ENCODE measurements at regions not wholly inside any gene's neighbourhood (a gene's known extent, or its start where the extent isn't known, plus 50 kb on each side); places are given as distances from the start of the nearest gene placed in this dataset.

DNA sequence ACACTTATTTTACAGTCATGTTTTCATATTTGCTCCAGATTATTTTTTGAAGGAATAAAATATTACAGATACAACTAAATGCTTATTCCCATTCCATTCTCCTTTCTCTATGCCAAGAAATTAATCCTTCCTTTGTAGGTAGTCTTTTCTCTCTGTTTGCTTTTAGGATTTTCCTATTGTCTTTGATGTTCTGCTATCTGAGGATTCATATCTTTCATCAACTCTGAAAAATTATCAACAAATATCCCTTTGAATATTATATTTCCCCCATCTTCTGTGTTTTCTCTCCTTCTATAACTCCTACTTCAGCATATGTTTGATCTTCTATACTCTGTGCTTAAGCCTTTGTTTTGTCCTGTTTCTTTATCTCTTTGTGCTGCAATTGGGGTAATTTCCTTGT lies 260.4 kb upstream of the RBMS1 start:
- no peak for TF ChIP-seq POLR2AphosphoS5 (IDR thresholded peaks at IDR 0.05; ENCODE audit: low read depth, low read length)
- TF ChIP-seq TCF7L2 (IDR thresholded peaks at IDR 0.05; ENCODE audit: low read depth, low read length): no peak
- TF ChIP-seq REST (IDR thresholded peaks at IDR 0.05; ENCODE audit: insufficient read depth in 1 of 2, low read depth in 2 of 2, low read length in 1 of 2): no peak
- no peak for TF ChIP-seq SIN3A (IDR thresholded peaks at IDR 0.05; ENCODE audit: borderline replicate concordance, insufficient read depth, low read depth, low read length)
- TF ChIP-seq, protein P1, sequence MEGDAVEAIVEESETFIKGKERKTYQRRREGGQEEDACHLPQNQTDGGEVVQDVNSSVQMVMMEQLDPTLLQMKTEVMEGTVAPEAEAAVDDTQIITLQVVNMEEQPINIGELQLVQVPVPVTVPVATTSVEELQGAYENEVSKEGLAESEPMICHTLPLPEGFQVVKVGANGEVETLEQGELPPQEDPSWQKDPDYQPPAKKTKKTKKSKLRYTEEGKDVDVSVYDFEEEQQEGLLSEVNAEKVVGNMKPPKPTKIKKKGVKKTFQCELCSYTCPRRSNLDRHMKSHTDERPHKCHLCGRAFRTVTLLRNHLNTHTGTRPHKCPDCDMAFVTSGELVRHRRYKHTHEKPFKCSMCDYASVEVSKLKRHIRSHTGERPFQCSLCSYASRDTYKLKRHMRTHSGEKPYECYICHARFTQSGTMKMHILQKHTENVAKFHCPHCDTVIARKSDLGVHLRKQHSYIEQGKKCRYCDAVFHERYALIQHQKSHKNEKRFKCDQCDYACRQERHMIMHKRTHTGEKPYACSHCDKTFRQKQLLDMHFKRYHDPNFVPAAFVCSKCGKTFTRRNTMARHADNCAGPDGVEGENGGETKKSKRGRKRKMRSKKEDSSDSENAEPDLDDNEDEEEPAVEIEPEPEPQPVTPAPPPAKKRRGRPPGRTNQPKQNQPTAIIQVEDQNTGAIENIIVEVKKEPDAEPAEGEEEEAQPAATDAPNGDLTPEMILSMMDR (IDR thresholded peaks at IDR 0.05): no peak
- no peaks in the 10 kb centered on the region for H3K36me3 ChIP-seq (ENCODE audit: control insufficient read depth, insufficient read depth, low read length)
- ChIA-PET POLR2A (no interaction called here), CTCF (no interaction called here)
- intact Hi-C loops (cut with micrococcal nuclease; ENCODE audit: unreplicated experiment): no loop called here
- H3K27me3 ChIP-seq (ENCODE audit: control insufficient read depth, insufficient read depth, low read length): no peaks in the 10 kb centered on the region
- no peaks in the 10 kb centered on the region for H3K4me1 ChIP-seq (ENCODE audit: control insufficient read depth, insufficient read depth, low read length)
- in situ Hi-C loops (cut with HindIII; ENCODE audit: low pct_unique_long_range_greater_than_20kb, low sequenced_read_pairs): no loop called here
- no peak overlapping the region for H3K4me3 ChIP-seq (ENCODE audit: low read depth in 2 of 2, low read length in 2 of 2)
- H3K27ac ChIP-seq (ENCODE audit: low read length): no peak overlapping the region
- peaks cover 4% of the 10 kb centered on the region; the same call in 1 of the 2 replicates for H3K9me3 ChIP-seq (ENCODE audit: control insufficient read depth, insufficient read depth, low read depth, low read length)
- no TSS peak for BruUV-seq (replicated peaks)
- ATAC-seq (no peak), DNase-seq (ENCODE audit: low read depth, low spot score) (no peak)

DNA sequence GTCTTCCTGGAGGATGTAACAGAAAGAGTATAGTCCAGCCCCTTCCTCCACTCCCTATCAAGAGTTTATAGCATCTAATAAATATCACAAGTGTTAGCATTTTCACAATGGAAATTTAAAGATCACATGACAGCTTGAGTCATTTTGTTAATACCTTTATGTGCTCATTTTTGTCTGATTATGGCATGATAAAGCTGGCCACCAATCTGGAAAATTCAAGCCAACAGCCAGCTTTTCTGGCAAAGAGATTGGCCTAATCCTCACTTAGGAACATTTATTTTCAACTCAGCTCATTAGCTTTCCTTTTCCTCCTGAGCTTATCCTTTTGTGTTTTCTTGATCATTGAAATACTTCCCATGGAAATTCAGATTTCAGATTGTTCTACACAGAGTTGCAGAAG lies 262.9 kb upstream of the RBMS1 start:
- intact Hi-C loops (cut with micrococcal nuclease; ENCODE audit: unreplicated experiment): no loop called here
- ATAC-seq: no peak

More for the DNA sequence above, 262.9 kb upstream of the RBMS1 start:
- no TSS peak for BruUV-seq (replicated peaks)
- no peak overlapping the region for H3K27ac ChIP-seq (ENCODE audit: low read length)
- H3K27me3 ChIP-seq (ENCODE audit: control insufficient read depth, insufficient read depth, low read length): no peaks in the 10 kb centered on the region
- in situ Hi-C loops (cut with HindIII; ENCODE audit: low pct_unique_long_range_greater_than_20kb, low sequenced_read_pairs): no loop called here
- H3K4me3 ChIP-seq (ENCODE audit: low read depth in 2 of 2, low read length in 2 of 2): no peak overlapping the region
- ChIA-PET POLR2A (no interaction called here), CTCF (no interaction called here)
- H3K36me3 ChIP-seq (ENCODE audit: control insufficient read depth, insufficient read depth, low read length): no peaks in the 10 kb centered on the region
- no peaks in the 10 kb centered on the region for H3K4me1 ChIP-seq (ENCODE audit: control insufficient read depth, insufficient read depth, low read length)
- TF ChIP-seq SIN3A (IDR thresholded peaks at IDR 0.05; ENCODE audit: borderline replicate concordance, insufficient read depth, low read depth, low read length) (no peak), POLR2AphosphoS5 (IDR thresholded peaks at IDR 0.05; ENCODE audit: low read depth, low read length) (no peak), TCF7L2 (IDR thresholded peaks at IDR 0.05; ENCODE audit: low read depth, low read length) (no peak), REST (IDR thresholded peaks at IDR 0.05; ENCODE audit: insufficient read depth in 1 of 2, low read depth in 2 of 2, low read length in 1 of 2) (no peak)
- TF ChIP-seq, protein P1 (IDR thresholded peaks at IDR 0.05): no peak
- DNase-seq (ENCODE audit: low read depth, low spot score): no peak
- H3K9me3 ChIP-seq (ENCODE audit: control insufficient read depth, insufficient read depth, low read depth, low read length): peaks cover 4% of the 10 kb centered on the region; the same call in 1 of the 2 replicates

Measured in Panc1 (cell line).